ENCODE measurements at regions not wholly inside any gene's neighbourhood (a gene's known extent, or its start where the extent isn't known, plus 50 kb on each side); places are given as distances from the start of the nearest gene placed in this dataset.
"Not testable (repeated sequence)": the region's sequence is repeated elsewhere in the genome, so short reads cannot be mapped to it uniquely, and the experiment has no call there.

- no peak for DNase-seq (ENCODE audit: low spot score)
These were observed 55.9 kb downstream of the BHLHE40 start for GRCh38 chr3:5035113-5035512.

DNA sequence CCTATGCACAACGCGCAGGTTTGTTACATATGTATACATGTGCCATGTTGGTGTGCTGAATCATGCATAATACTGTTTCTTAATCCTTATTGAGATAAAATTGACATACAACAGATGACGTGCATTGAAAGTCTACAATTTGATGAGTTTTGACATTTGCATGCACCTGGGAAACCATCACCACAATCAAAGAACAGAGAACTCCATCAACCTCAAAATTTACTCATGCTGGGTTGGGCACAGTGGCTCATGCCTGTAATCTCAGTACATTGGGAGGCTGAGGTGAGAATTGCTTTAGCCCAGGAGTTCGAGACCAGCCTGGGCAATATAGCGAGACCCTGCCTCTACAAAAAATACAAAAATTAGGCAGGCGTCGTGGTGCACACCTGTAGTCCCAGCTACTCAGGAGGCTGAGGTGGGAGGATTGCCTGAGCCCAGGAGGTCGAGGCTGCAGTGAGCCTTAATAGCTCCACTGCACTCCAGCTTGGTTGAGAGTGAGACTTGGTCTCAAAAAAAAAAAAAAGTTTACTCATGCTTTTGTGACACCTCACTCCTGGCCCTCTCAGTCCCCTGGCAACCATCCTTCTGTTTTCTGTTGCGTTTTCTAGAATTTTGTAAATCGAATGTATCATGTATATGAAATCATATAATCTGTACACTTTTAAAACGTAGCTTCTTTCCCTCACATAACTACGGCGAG, 56.6 kb downstream of the BHLHE40 start:
- no peak for DNase-seq (ENCODE audit: low spot score)

DNA sequence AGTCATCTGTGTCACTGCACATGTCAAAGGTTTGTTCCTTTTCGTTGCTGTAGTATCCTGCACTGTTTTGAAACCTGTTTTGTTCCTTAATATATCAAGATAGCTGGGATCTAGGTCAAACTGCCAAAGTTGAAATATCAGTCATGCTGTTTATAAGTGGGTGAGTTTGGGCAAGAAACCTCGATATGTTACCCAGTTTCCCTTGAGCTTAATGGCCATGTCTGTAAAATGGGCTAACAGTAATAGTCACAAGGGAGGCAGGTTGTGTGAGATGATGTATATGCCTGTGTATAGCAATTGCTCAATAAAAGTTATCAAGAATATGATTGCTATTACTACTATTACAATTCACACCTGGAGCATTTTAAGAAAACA, 57.1 kb downstream of the BHLHE40 start:
- DNase-seq (ENCODE audit: low spot score): no peak

DNA sequence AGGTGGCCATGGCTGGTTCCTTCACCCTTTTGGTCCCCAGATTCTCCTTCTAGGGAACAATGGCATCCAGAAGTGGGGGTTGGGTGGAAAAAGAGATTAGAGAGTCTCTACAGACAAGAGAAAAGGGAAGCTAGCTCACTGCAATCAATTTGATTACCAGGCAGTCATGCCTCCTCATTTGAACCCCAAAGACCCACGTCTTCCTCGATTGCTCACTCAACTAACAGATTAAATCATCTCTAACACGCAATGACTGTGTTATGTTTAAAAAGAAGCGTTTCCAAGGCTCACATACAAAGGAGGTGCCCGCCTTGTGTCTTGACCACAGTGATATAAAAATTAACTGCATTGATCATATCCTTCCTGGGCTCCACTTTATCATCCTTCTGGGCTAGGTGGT, 57.6 kb downstream of the BHLHE40 start:
- DNase-seq (ENCODE audit: low spot score): no peak

GRCh38 chr3:5039585-5039984, 60.3 kb downstream of the BHLHE40 start:
- DNase-seq (ENCODE audit: low spot score): no peak

- DNase-seq (ENCODE audit: low spot score): no peak
These were observed 62.1 kb downstream of the BHLHE40 start for GRCh38 chr3:5041315-5041714.

GRCh38 chr3:5045961-5046360, 66.7 kb downstream of the BHLHE40 start:
- DNase-seq (ENCODE audit: low spot score): no peak

- no peak for DNase-seq (ENCODE audit: low spot score)
These were observed 68.7 kb downstream of the BHLHE40 start for GRCh38 chr3:5047764-5048419.

DNA sequence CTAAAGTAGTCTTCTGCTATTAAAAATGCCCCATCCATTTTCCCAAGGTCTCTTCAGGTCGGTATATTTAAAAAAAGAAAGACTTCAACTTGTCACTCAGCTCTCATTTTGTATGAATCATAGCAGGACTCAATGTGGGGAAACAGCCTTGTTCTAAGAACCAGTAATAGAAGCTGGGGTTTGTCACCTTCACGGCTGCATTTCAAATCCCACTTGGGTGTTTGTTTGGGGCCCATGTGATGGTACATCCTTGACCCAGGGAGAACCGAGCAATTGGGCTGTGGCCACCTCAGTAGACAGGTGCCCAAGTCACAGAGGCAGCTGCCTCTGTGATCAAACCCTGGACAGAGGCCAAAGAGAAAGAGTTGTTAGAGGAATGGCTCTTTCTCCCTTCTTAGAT, 70.3 kb upstream of the ARL8B start:
- DNase-seq (ENCODE audit: low spot score): no peak

DNA sequence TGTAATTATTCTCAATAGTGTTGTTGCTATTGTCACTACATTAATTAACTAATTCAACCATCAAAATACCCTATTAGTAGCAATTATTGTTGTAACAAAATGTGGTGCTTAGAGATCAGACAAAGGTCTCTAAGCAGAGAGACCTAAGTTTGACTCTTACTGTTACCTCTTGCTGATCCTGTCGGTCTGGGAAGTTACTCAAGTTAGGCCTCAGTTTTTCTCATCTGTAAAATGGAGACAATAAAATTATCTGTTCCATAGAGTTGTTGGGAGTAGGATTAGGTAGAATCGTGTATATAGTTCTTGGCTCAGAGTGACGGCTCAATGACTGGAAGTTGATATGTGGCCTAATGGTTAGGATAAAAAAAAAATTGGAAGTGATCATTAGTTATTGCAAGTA, 69.8 kb upstream of the ARL8B start:
- no peak for DNase-seq (ENCODE audit: low spot score)

DNA sequence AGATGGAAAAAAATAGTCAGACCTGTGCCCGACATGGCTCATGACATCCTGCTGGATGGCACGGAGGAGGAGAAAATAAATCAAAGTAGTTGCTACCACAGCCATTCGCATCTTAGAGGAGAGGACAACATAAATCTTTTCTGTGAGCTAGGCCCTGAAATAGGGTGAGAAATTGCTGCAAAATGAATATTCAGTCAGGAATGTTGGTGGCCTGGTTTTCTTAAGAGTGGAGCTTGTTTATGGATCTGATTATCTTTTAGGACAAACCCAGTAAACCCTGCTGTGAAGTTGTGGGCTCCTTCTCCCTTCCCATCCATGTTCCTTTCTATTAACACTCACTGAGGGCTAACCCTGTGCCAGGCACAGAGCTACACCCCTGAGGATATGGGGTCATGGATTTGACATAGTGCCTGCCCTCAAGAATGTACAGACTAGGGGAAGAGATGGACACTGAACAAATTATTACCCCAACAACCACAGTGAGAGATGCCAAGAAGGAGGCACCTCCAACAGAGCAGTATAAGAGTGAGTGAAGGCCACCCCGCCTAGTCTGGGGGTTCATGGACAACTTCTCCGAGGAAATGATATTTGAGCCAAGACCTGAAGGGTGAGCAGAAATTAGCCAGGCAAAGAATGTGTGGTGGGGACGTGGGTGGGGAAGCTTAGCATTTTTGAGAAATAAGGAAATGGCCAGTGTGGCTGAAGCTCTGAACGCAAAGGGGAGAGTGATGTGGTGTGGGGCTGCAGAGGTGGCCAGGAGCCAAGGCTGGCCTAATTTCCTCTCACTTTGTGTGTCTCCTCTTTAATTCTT, 68.9 kb upstream of the ARL8B start:
- DNase-seq (ENCODE audit: low spot score): no peak

DNA sequence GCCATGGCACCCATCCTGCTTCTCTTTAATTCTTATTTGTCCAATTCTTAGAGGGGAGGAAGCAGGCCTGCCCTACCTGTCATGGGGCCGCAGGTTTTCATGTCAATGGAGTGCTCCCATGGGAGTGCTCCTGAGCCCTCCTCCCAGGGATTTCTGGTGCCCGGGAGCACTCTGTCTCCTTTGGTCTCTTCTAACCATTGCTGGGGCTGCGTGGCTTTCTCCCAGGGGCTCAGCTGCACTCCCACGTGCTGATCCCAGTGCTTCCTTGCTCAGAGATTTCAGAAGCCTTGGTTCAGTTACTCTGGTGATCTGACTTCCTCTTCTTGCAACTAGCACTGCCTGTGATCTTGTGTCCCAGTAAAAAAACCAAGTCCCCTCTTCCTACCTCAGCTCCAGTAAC, 68.0 kb upstream of the ARL8B start:
- no peak for DNase-seq (ENCODE audit: low spot score)

- not testable (repeated sequence) for DNase-seq (ENCODE audit: low spot score)
These were observed 67.5 kb upstream of the ARL8B start for GRCh38 chr3:5054579-5054978.

- no peak for DNase-seq (ENCODE audit: low spot score)
These were observed 66.6 kb upstream of the ARL8B start for GRCh38 chr3:5055357-5056110.

DNA sequence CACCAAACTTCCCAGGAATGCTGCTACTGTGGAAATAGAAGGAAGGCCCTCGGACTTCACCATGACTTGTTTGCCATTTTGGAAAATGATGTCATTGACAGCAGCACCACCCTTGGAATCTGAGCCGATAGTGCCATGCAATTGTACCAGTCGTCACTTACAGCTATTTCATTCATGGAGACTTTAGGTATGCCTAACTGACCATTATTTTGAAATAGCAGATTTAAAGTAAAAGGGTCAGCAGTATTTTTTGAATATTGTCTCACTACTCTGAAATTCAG, 66.0 kb upstream of the ARL8B start:
- DNase-seq (ENCODE audit: low spot score): no peak

DNA sequence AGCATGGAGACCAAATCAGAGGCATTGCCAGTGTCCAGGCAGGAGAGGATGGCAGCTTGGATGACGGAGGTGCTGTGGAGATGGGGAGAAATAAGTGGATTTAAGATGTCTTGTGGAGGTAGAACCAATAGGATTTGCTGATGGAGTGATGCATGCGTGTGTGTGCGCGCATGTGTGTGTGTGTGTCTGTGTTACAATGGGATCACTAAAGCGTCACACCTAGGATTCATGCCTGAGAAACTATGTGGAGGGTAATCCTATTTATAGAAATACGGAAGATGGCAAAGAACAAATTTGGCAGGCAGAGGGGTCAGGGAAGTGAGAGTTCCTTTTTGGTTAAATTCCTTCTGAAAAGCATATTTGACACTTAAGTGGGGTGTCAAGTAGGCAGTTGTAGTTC, 64.8 kb upstream of the ARL8B start:
- DNase-seq (ENCODE audit: low spot score): no peak

DNA sequence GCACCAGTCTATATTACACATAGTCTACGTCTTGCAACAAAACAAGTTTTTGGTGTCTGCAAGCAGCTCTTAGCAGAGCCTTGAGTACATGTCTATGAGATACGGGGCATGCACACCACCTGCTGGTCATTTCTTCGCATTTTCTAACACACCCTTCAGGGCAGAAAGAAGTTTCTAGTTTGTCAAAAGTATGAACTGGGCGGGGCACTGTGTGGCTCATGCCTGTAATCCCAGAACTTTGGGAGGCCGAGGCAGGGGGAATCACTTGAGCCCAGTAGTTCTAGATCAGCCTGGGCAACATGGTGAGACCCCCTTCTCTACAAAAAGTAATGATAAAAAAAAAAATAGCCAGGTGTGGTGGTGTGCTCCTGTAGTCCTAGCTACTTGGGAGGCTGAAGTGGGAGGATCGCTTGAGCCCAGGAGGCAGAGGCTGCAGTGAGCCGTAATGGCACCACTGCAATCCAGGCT, 64.2 kb upstream of the ARL8B start:
- DNase-seq (ENCODE audit: low spot score): peak; percentile 60

DNA sequence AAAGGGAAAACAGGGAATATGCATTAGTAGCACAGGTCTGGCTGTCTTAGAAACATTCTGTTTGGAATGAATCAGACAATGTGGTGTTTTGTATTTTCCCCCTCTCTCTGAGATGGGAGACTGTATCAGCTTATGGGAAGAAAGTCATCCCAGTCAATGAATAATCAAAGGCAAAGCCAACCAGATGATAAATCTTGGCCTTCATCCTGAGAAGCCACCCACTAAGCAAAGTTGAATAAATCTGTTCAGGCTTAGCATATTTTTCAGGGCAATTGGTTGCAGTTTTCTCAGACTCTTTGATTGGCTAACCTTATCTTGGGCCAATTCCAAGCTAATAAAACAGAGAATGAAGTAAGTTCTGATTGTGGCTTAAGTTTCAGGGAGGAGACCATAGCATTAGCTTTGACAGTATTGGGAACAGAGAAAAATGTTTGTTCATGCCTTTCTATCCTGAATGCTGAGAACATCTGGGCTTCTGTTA, 63.6 kb upstream of the ARL8B start:
- no peak for DNase-seq (ENCODE audit: low spot score)

DNA sequence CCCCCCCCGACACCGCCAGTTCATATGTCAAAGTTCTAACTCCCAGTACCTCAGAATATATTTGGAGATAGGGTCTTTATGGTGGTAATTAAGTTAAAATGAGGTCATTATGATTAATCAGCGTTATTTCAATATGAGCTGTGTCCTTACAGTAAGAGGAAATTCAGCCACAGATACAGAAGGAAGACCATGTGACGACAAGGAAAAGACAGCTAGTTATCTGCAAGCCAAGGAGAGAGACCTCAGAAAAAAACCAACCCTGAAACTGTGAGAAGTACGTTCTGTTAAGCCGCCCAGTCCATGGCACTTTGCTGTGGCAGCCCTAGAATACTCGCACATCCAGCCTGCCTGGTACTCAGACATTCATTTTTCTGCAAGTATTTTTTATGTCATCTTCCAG, 62.3 kb upstream of the ARL8B start:
- DNase-seq (ENCODE audit: low spot score): no peak

DNA sequence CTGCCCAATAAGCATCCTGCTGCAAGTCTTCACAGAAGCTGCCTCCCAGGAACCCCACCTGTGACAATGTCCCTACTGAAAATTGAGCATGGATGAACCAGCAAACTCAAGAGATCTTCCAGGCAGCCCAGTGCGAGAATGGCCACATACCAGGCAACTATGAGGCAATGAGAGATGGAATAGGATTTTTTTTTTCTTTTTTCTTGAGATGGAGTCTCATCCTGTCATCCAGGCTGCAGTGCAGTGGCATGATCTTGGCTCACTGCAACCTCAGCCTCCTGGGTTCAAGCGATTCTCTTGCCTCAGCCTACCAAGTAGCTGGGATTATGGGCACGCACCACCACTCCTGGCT, 60.9 kb upstream of the ARL8B start:
- no peak for DNase-seq (ENCODE audit: low spot score)

DNA sequence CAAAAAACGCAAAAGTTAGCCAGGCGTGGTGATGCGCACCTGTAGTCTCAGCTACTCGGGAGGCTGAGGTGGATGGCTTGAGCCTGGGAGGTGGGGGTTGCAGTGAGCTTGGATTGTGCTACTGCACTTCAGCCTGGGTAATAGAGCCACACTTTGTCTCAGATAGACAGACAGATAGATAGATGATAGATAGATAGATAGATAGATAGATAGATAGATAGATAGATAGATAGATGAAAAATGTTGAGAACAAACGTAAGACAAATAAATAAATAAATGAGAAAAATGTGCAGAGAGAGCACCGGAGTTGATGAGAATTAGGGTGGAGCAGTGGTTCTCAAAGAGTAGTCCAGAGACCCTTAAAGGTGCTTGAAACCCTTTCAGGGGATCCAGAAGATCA, 58.4 kb upstream of the ARL8B start:
- no peak for DNase-seq (ENCODE audit: low spot score)

GRCh38 chr3:5068531-5069050, 53.5 kb upstream of the ARL8B start:
- no peak for DNase-seq (ENCODE audit: low spot score)
